ENCODE measurements at regions not wholly inside any gene's neighbourhood (a gene's known extent, or its start where the extent isn't known, plus 50 kb on each side); places are given as distances from the start of the nearest gene placed in this dataset.

GRCh38 chr6:158257781-158258180 lies 54.5 kb upstream of the TULP4 start:
- TF ChIP-seq EP300 (IDR thresholded peaks at IDR 0.05) (no peak), CTCF (IDR thresholded peaks at IDR 0.05) (no peak), POLR2A (IDR thresholded peaks at IDR 0.05; ENCODE audit: low read length) (no peak), RAD21 (conservative IDR thresholded peaks at IDR 0.05 in 1 of 2, IDR thresholded peaks at IDR 0.05 in 1 of 2) (no peak), PHF8 (IDR thresholded peaks at IDR 0.05; ENCODE audit: borderline replicate concordance, low read depth) (no peak), MYC (IDR thresholded peaks at IDR 0.05; ENCODE audit: borderline replicate concordance, low read length) (no peak), REST (IDR thresholded peaks at IDR 0.05) (no peak), JUN (IDR thresholded peaks at IDR 0.05) (no peak), RFX5 (IDR thresholded peaks at IDR 0.05) (no peak)

Data from A549 (cell line).